DMS114 treated with DMSO at 0.1 percent for 48 hours (cell line): ENCODE measurements at regions not wholly inside any gene's neighbourhood (a gene's known extent, or its start where the extent isn't known, plus 50 kb on each side); places are given as distances from the start of the nearest gene placed in this dataset.
"Not testable (repeated sequence)": the region's sequence is repeated elsewhere in the genome, so short reads cannot be mapped to it uniquely, and the experiment has no call there.

ENCODE experiments used
- DNase-seq: peaks from one replicate; lab custom pipeline; 2025; ENCODE audit not compliant: unreplicated experiment; lab: John Stamatoyannopoulos, UW

DNA sequence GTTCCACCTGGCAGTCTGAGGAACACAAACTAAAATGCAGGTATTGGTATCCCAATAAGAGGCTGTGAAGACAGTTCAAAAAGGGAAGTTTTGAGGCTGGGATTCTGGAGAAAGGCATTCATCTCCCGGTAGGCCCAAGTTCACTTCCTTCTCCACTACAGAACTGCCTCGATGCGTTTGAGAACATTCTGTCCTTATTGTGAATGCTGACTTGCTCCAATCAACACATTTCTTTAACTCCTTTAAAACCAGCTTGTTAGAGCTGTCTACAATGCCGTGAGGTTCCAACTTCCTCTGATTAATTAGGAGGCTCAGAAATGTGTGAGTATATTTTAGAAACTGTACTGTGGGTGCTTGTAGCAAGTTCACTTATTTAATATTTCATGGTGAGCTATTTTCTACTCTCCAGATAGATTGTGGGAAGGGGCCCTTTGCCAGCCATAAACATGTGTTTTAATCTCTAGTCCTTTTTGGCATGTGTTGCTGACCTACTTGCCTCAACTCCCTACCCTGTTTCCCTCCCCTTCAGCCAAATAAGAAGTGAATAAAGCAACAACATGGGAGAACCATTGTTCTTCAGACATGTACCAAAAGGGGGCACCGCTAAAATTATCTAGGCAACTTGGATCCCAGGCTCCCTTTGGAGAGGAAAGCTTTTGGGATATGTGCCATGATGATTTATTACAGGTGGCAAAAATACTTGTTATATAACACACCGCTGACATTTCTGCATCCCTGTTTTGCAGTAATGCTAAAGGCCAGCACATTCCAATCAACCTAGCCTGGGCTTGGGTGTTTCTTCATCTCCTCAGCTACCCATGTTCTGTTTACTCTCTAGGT is 245.6 kb downstream of the BLID start:
- DNase-seq = no peak

- DNase-seq = no peak
Observed at GRCh38 chr11:121869478-121869877, 246.5 kb downstream of the BLID start.

DNA sequence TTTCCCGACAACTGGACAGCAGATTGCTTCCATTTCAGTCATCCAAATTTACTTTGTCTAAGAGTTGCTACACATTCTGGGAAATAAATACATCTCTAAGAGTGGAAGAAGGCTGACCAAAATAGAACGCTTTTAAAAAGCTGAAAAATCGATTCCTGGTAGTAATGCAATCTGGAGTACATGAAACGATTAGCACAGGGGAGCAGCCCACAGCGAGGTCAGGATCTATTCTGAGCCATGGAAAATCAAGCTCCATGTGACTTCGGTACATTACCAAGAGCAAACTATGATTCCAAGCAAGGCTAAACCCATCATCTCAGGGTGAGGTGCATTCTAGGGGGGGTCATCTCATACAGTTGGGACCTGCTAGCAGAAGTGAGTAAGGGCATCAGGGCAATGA is 249.3 kb downstream of the BLID start:
- no peak for DNase-seq

GRCh38 chr11:121864660-121865059 is 251.4 kb downstream of the BLID start:
- DNase-seq = no peak

DNA sequence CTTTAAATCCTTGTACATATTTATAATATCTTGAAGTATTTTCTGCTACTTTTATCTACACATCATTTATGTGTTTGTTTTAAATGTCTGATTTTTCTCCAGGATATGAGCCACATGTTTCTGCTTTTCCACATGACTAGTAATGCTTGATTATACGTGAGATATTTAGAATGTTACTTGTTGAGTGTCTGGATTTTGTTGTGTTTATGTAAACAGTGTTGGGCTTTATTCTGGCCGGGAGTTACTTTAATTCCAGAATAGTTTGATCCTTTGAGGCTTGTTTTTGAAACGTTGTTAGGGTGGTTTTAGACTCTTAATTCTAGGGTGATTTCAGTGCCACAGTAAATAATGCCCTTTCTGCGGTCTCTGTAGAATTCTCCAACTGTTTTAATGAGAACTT is 252.9 kb downstream of the BLID start:
- DNase-seq = no peak

DNA sequence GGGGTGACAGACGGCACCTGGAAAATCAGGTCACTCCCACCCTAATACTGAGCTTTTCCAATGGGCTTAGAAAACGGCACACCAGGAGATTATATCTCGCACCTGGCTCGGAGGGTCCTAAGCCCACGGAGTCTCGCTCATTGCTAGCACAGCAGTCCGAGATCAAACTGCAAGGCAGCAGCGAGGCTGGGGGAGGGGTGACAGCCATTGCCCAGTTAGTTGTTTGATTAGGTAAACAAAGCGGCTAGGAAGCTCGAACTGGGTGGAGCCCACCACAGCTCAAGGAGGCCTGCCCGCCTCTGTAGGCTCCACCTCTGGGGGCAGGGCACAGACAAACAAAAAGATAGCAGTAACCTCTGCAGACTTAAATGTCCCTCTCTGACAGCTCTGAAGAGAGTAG is 260.9 kb downstream of the BLID start:
- not testable (repeated sequence) for DNase-seq

DNA sequence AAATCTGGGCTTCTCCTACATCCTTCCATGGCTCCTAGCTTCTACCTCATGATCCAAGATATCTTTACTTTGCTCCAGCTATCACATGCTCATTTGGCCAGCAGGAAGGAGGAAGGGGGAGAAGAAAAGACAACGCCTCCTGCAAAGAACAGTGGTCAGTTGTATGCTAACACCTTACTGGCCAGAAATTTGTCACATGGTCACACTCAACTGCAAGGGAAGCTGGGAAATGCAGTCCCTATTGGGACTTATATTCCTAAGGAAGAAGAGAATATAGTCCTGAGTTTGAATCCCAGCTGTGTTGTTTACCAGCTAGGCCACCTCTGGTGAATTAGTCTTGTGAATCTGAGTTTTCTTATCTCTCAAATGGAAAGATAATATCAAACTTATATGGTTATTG is 272.0 kb downstream of the BLID start:
- no peak for DNase-seq

- DNase-seq = no peak
Observed at GRCh38 chr11:121842192-121842585, 273.8 kb downstream of the BLID start.

DNA sequence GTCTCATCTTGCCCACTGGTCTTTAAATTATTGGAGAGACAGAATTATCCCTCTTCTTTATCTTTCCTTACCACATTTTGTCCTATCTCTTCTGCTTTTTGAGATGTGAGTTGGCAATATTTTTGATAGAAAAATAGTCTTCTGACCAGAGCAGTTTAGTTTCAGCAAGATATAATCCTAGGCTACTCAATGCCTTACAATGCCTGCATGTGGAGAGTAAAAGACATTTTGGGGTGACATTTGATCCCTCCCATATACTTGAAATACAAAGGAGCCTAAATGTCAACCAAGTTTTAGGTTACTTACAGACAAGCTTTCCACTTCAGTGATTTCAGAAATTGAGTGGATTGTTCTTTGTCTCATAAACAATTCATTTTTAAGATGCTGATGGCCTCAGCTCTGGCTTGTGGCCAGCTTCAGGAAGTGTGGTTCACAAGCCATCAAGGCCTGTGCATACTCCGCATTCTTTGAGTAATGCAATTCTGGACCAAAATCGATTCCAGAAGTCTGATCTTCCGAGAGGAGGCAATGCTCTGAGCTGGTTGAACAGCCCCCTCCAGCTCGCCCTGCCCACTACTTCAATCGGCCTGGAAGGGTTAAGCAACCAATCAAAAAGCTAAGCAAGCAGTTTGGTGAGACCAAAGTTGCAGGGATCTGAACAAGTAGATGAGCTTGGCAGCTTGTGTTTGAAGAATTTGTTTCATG is 274.4 kb downstream of the BLID start:
- no peak for DNase-seq

DNA sequence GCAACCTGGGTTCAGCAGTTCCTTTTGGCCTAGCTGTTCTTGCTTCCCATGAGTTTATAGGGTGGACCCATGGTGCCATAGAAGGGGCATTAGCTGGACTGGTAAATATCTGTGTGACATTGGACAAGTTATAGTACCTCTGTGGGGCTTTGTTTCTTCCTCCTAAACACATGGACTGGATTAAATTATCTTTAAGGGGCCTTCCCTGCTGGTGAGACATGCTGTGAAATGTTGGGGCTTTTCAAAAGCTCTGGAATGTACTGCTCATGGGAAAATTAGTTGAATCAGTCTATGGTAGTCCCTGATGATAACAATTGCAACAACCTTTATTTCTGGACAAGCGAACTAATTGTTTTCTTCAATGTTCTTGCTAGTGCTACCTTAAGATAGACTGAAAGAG is 276.2 kb downstream of the BLID start:
- no peak for DNase-seq

GRCh38 chr11:121838571-121838970 is 277.4 kb downstream of the BLID start:
- DNase-seq = no peak

DNA sequence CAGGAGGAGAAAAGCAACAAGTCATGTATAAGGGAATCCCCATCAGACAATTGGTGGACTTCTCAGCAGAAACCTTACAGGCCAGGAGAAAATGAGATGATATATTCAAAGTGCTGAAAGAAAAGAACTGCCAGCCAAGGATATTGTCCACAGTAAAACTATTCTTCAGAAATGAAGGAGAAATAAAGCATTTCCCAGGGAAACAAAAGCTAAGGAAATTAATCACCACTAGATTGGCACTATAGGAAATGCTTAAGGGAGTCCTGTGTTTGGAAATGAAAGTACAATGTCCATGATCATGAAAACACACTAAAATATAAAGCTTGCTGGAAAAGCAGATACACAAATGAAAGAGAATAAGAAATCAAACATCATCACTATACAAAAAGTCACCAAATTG is 282.0 kb downstream of the BLID start:
- no peak for DNase-seq

GRCh38 chr11:121829159-121829643 is 286.8 kb downstream of the BLID start:
- DNase-seq = no peak

GRCh38 chr11:121814962-121815361 is 301.1 kb downstream of the BLID start:
- no peak for DNase-seq

DNA sequence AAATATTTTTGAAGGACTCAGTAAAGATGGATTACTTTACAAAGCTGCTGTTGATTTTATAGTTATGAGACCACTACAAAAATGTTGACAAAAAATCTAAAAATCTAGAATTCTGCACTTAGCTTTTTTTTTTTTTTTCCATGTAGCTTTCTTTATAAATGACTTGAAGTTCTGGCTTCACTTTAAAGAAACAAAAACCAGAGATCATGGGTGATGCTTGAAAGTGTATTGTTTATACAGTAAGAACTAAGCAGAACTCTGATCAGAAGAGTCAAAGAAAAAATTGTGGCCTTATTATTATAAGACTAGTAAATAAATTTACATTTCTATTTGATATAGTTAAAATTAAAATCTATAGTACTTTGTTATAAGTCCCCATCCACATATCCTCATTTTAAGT is 301.7 kb downstream of the BLID start:
- no peak for DNase-seq

DNA sequence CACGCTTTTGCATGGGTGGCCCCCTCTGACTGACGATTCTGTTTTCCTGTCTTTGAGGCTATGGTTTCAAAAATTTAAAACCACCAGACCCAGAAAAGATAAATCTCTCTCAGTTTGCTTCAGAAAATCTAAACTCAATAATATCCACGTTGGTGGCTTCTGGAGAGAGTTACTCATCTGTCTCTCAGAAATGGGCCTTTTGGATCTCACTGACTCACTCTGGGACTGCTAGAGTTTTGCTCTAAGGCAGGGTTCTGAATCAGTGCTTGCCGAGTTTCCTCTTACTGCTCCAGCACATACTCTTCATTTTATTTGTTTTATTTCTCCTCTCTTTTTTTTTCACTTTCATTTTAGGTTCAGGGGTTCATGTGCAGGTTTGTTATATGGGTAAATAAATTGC is 305.7 kb downstream of the BLID start:
- DNase-seq = no peak

DNA sequence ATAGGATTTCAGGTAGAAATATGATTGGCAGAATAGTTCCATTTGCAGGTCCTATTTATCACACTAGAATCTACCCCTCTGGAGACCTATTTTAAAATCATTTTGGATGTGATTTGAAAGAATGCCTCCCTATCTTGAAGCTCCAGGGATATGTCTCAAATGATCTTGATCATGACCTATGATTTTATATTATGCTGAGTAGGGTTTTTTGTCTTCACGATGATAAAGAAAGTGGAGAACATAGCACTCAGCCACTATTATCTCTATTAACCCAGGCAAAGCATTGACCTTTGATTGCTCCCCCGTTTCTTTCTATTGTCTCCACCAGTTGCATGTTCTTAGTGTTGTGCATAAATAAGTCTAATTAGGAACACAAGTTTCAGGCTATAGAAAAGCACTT is 307.9 kb downstream of the BLID start:
- no peak for DNase-seq

DNA sequence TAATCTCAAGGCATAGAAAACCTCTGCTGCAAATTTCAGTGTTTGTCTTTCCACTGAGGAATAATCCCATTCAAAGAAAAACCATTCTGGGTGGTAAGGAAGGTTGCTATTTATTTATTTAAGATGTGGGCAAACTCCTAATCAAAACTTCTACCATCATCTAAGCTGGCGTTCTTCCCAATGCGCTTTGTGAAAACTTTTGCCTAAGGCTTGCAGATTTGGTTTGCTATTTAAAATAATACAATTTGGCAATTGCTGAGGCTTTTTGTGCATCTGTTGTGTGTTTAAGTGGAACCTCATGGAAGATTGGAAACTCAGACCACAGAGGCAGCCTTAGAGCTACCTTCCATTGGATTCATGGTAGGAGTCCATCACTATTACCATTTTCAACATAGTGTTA is 309.0 kb downstream of the BLID start:
- DNase-seq = no peak

- DNase-seq = no peak
Observed at GRCh38 chr11:121802542-121802941, 313.5 kb downstream of the BLID start.

GRCh38 chr11:121801781-121802180 is 314.2 kb downstream of the BLID start:
- no peak for DNase-seq

DNA sequence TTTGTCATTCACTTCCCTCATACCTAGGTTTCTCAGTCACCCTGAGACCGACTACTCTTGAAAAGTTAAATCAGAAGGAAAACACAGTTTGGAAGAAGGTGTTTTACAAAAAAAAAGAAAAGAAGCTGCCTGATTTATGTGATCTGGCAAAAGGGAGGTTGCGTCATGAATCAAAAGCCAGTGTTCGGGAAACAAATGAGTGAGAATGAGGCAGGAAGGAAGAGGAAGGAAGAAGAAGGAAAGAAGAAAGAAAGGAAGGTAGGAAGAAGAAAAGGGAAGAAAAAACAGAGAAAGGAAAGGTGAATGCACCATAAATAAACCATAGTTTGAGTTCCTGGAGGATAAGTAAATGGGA is 314.6 kb downstream of the BLID start:
- DNase-seq = no peak

DNA sequence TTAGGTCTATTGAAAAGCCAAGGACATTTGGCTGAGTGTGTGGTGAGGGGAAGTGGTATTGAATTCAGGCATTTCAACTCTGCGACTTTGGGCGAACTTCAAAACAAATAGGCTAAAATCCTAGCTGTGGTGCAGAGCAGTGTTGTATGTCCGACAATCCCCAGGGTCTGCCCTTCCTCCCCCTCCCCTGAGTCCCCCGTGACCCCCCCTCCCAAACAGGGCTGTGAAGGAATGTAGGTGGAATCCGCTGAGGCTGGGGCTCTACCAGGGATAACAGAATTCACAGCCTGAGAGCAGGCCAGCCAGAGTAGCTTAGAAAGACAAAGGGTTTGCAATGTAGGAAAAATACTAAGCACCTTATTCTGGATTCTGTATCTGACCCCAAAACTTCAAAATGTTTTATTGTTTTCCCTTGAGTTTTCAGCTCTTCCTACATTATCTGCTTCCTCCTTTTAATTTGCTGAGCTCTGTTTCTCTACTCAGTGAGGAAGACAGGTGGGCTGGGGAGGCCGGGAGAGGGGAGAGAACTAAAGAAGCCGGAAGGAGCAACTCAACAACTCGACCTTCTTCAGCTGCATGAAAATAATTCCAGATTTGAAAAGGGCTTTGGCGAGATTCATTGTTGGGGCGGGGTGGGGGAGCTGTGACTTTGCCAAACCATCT is 315.2 kb downstream of the BLID start:
- DNase-seq = no peak
